GM12878 (cell line): ENCODE measurements at regions not wholly inside any gene's neighbourhood (a gene's known extent, or its start where the extent isn't known, plus 50 kb on each side); places are given as distances from the start of the nearest gene placed in this dataset.

Source experiments
- ATAC-seq: fragments of 200-7000 bp; cut with Tn5 transposase; 3 replicates; pipeline ENCODE4 v1.9.1; 2020; ENCODE audit warnings: mild to moderate bottlenecking, moderate library complexity
- BruUV-seq: library from RNA; stranded (reverse); fragments of 400-500 nt; replicated peaks from 2 replicates; lab custom pipeline; 2021; lab: Mats Ljungman, UMichigan
- CTCF ChIA-PET: fragments of 300-600 bp; sonication (Branson Sonifier 250); formaldehyde crosslinking; extraction: SDS; loops from one replicate; lab custom pipeline; 2021; ENCODE audit warnings: inconsistent platforms; lab: Yijun Ruan, JAX
- POLR2A ChIA-PET: fragments of 350-600 bp; formaldehyde crosslinking; extraction: SDS; loops from one replicate; lab custom pipeline; 2021; ENCODE audit warnings: inconsistent platforms; lab: Charles Lee
- RAD21 ChIA-PET: fragments of 300-600 bp; sonication (Branson Sonifier 250); formaldehyde crosslinking; loops from one replicate; lab custom pipeline; 2023; ENCODE audit warnings: antibody characterized with exemption; ENCODE audit not compliant: unreplicated experiment; lab: Charles Lee
- SMC1A ChIA-PET: fragments of 300-600 bp; sonication (Branson Sonifier 250); formaldehyde crosslinking; loops from one replicate; lab custom pipeline; 2023; ENCODE audit not compliant: unreplicated experiment, uncharacterized antibody; lab: Charles Lee
- DNase-seq: peaks from one replicate; pipeline ENCODE4 v3.0.0-alpha.2; 2011; ENCODE audit warnings: low read depth, low spot score
- FAIRE-seq: peaks from 3 replicates; lab custom pipeline; 2011; peaks lifted over from hg19 to GRCh38; lab: Jason Lieb, UNC
- H2AFZ ChIP-seq: 2 replicates; pipeline ENCODE4 v1.6.0; 2011; ENCODE audit warnings: low read depth, low read length, control low read depth; ENCODE audit not compliant: control insufficient read depth
- H3K27ac ChIP-seq: 2 replicates; pipeline ENCODE4 v1.5.1; 2011; ENCODE audit warnings: control low read depth; ENCODE audit not compliant: control insufficient read depth, insufficient read depth
- H3K27me3 ChIP-seq, 2 experiments: replicated peaks in 1 of 2; 2 replicates each; pipeline versions ENCODE4 v1.6.0 to v1.6.1; 2011; ENCODE audit warnings: low read length in 1 of 2; ENCODE audit not compliant: control insufficient read depth in 2 of 2, insufficient read depth in 2 of 2
- H3K36me3 ChIP-seq, 2 experiments: 2 replicates each; pipeline ENCODE4 v1.5.1; 2011; ENCODE audit warnings: low read length in 1 of 2; ENCODE audit not compliant: control insufficient read depth in 2 of 2, insufficient read depth in 2 of 2
- H3K4me1 ChIP-seq: 2 replicates; pipeline ENCODE4 v1.6.1; 2011; ENCODE audit warnings: mild to moderate bottlenecking, low read length, moderate library complexity, mixed read lengths; ENCODE audit not compliant: control insufficient read depth, insufficient read depth
- H3K4me2 ChIP-seq: 2 replicates; pipeline ENCODE4 v1.6.0; 2011; ENCODE audit warnings: control low read depth; ENCODE audit not compliant: control insufficient read depth, insufficient read depth
- H3K4me3 ChIP-seq: fragments of 200-600 bp; sonication (generic); 2 replicates; pipeline ENCODE4 v1.5.1; 2016
- H3K79me2 ChIP-seq: 2 replicates; pipeline ENCODE4 v1.6.0; 2011; ENCODE audit warnings: low read length; ENCODE audit not compliant: control insufficient read depth, insufficient read depth
- H3K9ac ChIP-seq: 2 replicates; pipeline ENCODE4 v1.8.0; 2011; ENCODE audit warnings: low read length, control low read depth, mixed read lengths; ENCODE audit not compliant: control insufficient read depth, insufficient read depth
- H3K9me3 ChIP-seq: replicated peaks from 3 replicates; pipeline ENCODE4 v1.5.1; 2011; ENCODE audit warnings: mild to moderate bottlenecking, low read length; ENCODE audit not compliant: control insufficient read depth, insufficient read depth
- H4K20me1 ChIP-seq: 2 replicates; pipeline ENCODE4 v1.6.0; 2011; ENCODE audit not compliant: control insufficient read depth, insufficient read depth
- ASH2L ChIP-seq: fragments of 300-600, 200-600 bp; sonication (generic); IDR thresholded peaks from 2 replicates; pipeline ENCODE4 v1.6.1; 2017; ENCODE audit warnings: low read depth, mild to moderate bottlenecking, borderline replicate concordance
- BACH1 ChIP-seq: fragments of 450-650 bp; IDR thresholded peaks from 2 replicates; pipeline ENCODE4 v1.6.1; 2017; ENCODE audit warnings: mild to moderate bottlenecking, borderline replicate concordance
- CBX3 ChIP-seq: fragments of 200-600 bp; sonication (generic); IDR thresholded peaks from 2 replicates; pipeline ENCODE4 v1.6.1; 2016; ENCODE audit warnings: low read depth, borderline replicate concordance
- CREM ChIP-seq: IDR thresholded peaks from 2 replicates; pipeline ENCODE4 v1.6.1; 2014; ENCODE audit warnings: antibody characterized with exemption, low read depth
- HDAC6 ChIP-seq: fragments of 200-600 bp; sonication (generic); IDR thresholded peaks from one replicate; pipeline ENCODE4 v1.8.0; 2017; ENCODE audit warnings: antibody characterized with exemption; ENCODE audit not compliant: unreplicated experiment
- IKZF1 ChIP-seq: fragments of 450-650 bp; conservative IDR thresholded peaks from 2 replicates; pipeline ENCODE4 v1.6.1; 2017; ENCODE audit warnings: antibody characterized with exemption, mild to moderate bottlenecking
- JUND ChIP-seq: IDR thresholded peaks from 2 replicates; pipeline ENCODE4 v1.6.1; 2012; ENCODE audit warnings: low read depth, mild to moderate bottlenecking, low read length, improper control_type of control experiment, moderate library complexity
- MYC ChIP-seq: IDR thresholded peaks from 2 replicates; pipeline ENCODE4 v1.6.1; 2011; ENCODE audit warnings: mild to moderate bottlenecking, low read length, moderate library complexity, inconsistent platforms; ENCODE audit not compliant: insufficient read depth, insufficient replicate concordance, insufficient read length, severe bottlenecking
- NFIC ChIP-seq: IDR thresholded peaks from 2 replicates; pipeline ENCODE4 v1.6.1; 2012; ENCODE audit warnings: low read depth, mild to moderate bottlenecking, inconsistent platforms, low read length, moderate library complexity
- ZNF217 ChIP-seq: fragments of 450-650 bp; IDR thresholded peaks from 2 replicates; pipeline ENCODE4 v1.6.1; 2017; ENCODE audit warnings: antibody characterized with exemption, mild to moderate bottlenecking
- WGBS: methylation state at CpG from one replicate; pipeline ENCODE4 v1.1.6; 2016; ENCODE audit warnings: low lambda C conversion rate; ENCODE audit not compliant: insufficient replicate concordance, insufficient coverage; ENCODE audit errors: missing lambda C conversion rate; 5-methylcytosine and 5-hydroxymethylcytosine counted together
- in situ Hi-C: fragments of 300-500 bp; cut with MboI; formaldehyde crosslinking; loops from 9 replicates; pipeline ENCODE4 v1.14.3; 2018; ENCODE audit warnings: mixed read lengths
- intact Hi-C: fragments of 100-400 bp; cut with micrococcal nuclease; formaldehyde crosslinking; loops from one replicate; pipeline ENCODE4 v1.14.2; 2022; ENCODE audit not compliant: unreplicated experiment
- TF ChIP-seq, protein P1 (sequence below): IDR thresholded peaks from 2 replicates; pipeline ENCODE4 v1.6.1; 2011; ENCODE audit warnings: borderline replicate concordance, low read depth, mild to moderate bottlenecking, moderate library complexity, low read length; ENCODE audit not compliant: insufficient read depth, poor library complexity, severe bottlenecking
- TF ChIP-seq, protein P2 (sequence below): fragments of 450-650 bp; formaldehyde crosslinking; IDR thresholded peaks from 2 replicates; pipeline ENCODE4 v1.4.0; 2020; ENCODE audit warnings: mild to moderate bottlenecking, moderate library complexity

DNA sequence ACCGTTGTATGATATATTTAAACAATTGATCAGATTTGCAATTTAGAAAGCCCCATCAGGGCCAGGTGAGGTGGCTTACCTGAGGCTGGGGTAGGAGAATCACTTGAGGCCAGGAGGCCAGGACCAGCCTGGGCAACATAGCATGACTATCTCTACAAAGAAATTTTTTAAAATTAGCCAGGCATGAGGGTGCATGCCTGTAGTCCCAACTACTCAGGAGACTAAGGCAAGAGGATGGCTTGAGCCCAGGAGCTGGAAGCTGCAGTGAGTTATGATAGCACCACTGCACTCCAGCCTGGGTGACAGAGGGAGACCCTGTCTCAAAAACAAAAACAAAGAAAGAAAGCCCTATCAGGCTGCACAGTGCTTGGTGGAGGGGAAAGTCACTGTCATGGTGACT, 159.9 kb upstream of the RAB4A start:
- Histone ChIP-seq H2AFZ (no peak overlapping the region), H3K4me3 (no peak overlapping the region), H3K9me3 (no peaks in the 10 kb centered on the region), H3K4me1 (no peaks in the 10 kb centered on the region), H3K36me3 (no peaks in the 10 kb centered on the region), H3K4me2 (no peak overlapping the region), H3K27me3 (no peaks in the 10 kb centered on the region; a peak in 1 of 4 replicates), H3K79me2 (no peaks in the 10 kb centered on the region), H3K27ac (no peak overlapping the region), H4K20me1 (peaks cover 2% of the 10 kb centered on the region; the same call in 1 of the 2 replicates), H3K9ac (no peak overlapping the region)
- no TSS peak for BruUV-seq
- in situ Hi-C loops (no loop called here), intact Hi-C loops (no loop called here)
- DNase-seq = no peak
- no peak for ATAC-seq
- WGBS = 0% methylated on average over 1 of the region's 1 CpG
- no peak for TF ChIP-seq CBX3
- TF ChIP-seq BACH1 = no peak
- no peak for TF ChIP-seq ZNF217
- no peak for TF ChIP-seq ASH2L
- no peak for TF ChIP-seq IKZF1
- TF ChIP-seq HDAC6 = no peak
- TF ChIP-seq, protein P1, sequence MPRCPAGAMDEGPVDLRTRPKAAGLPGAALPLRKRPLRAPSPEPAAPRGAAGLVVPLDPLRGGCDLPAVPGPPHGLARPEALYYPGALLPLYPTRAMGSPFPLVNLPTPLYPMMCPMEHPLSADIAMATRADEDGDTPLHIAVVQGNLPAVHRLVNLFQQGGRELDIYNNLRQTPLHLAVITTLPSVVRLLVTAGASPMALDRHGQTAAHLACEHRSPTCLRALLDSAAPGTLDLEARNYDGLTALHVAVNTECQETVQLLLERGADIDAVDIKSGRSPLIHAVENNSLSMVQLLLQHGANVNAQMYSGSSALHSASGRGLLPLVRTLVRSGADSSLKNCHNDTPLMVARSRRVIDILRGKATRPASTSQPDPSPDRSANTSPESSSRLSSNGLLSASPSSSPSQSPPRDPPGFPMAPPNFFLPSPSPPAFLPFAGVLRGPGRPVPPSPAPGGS = no peak
- TF ChIP-seq MYC = no peak
- TF ChIP-seq CREM = no peak
- no peak for TF ChIP-seq NFIC
- TF ChIP-seq JUND = no peak
- TF ChIP-seq, protein P2, sequence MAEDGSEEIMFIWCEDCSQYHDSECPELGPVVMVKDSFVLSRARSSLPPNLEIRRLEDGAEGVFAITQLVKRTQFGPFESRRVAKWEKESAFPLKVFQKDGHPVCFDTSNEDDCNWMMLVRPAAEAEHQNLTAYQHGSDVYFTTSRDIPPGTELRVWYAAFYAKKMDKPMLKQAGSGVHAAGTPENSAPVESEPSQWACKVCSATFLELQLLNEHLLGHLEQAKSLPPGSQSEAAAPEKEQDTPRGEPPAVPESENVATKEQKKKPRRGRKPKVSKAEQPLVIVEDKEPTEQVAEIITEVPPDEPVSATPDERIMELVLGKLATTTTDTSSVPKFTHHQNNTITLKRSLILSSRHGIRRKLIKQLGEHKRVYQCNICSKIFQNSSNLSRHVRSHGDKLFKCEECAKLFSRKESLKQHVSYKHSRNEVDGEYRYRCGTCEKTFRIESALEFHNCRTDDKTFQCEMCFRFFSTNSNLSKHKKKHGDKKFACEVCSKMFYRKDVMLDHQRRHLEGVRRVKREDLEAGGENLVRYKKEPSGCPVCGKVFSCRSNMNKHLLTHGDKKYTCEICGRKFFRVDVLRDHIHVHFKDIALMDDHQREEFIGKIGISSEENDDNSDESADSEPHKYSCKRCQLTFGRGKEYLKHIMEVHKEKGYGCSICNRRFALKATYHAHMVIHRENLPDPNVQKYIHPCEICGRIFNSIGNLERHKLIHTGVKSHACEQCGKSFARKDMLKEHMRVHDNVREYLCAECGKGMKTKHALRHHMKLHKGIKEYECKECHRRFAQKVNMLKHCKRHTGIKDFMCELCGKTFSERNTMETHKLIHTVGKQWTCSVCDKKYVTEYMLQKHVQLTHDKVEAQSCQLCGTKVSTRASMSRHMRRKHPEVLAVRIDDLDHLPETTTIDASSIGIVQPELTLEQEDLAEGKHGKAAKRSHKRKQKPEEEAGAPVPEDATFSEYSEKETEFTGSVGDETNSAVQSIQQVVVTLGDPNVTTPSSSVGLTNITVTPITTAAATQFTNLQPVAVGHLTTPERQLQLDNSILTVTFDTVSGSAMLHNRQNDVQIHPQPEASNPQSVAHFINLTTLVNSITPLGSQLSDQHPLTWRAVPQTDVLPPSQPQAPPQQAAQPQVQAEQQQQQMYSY (CRISPR knock-in tag) = no peak
- ChIA-PET RAD21 (no interaction called here), SMC1A (no interaction called here), CTCF (no interaction called here), POLR2A (no interaction called here)
- no peak for FAIRE-seq
